GM19463 (cell line): ENCODE measurements at regions not wholly inside any gene's neighbourhood (a gene's known extent, or its start where the extent isn't known, plus 50 kb on each side); places are given as distances from the start of the nearest gene placed in this dataset.
A peak's percentile ranks its signal among the peaks of the same experiment; 100 is the strongest.

ENCODE experiments used
- ATAC-seq: cut with Tn5 transposase; IDR thresholded peaks from one replicate; pipeline ENCODE4 v1.9.1; 2021; ENCODE audit warnings: mild to moderate bottlenecking, moderate library complexity; ENCODE audit not compliant: unreplicated experiment

GRCh38 chr5:124920909-124921666, 174.6 kb upstream of the ZNF608 start:
- peak; percentile 83 for ATAC-seq

DNA sequence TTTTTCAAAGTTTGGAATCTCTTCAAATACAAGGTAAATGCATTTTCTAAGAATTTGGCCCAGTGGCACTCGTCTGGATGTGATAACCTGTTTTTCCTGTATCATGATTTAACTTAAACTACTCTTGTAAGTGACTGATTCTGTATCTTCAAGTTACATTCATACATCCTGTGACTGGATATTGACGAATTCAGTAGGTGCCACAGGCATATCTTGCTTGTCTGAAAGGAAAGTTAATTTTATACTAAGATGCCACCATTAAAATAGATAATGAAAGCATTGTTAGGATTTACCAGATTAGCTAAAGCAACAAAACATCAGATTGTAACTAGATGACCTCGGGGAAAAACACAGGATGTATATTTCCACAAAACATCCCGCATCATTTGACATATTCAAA, 175.3 kb upstream of the ZNF608 start:
- ATAC-seq: peak; percentile 16

DNA sequence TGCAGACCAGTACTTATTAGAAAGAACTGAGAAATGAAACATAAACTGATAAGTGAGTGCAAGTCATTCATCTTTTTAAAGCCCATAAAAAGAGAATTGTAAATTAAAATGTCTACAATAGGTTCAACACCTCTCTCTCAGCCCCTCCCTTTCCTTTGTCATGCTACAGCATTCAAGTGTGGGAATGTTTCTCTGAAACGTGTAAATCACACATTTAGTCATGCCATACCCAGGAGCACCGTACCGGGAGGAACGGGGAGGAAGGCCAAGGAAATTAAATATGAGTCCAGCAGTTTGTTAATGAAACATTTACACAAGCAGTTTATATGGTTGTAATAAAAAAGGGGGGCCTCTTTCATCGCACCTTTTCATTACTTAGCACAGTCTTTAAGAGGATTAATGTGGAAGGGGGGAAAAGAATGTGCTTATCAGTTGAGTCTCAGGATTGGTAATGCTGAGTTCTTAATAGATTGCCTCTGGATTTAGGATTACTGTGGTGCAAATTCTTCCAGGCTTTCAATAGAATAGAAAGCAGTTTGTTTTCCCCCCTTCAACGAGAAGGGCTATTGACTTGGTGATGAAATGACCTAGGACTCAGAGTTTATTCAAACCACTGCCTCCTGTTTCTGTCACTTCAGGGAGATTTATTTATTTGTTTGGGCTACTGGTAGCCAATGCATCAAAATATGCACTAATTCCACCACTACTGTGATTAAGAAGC, 176.0 kb upstream of the ZNF608 start:
- peak; percentile 13 for ATAC-seq

- no peak for ATAC-seq
These were observed 176.7 kb upstream of the ZNF608 start for GRCh38 chr5:124923131-124923530.

- ATAC-seq: no peak
These were observed 178.3 kb upstream of the ZNF608 start for GRCh38 chr5:124924729-124925128.

- ATAC-seq: no peak
These were observed 181.3 kb upstream of the ZNF608 start for GRCh38 chr5:124927735-124928134.

DNA sequence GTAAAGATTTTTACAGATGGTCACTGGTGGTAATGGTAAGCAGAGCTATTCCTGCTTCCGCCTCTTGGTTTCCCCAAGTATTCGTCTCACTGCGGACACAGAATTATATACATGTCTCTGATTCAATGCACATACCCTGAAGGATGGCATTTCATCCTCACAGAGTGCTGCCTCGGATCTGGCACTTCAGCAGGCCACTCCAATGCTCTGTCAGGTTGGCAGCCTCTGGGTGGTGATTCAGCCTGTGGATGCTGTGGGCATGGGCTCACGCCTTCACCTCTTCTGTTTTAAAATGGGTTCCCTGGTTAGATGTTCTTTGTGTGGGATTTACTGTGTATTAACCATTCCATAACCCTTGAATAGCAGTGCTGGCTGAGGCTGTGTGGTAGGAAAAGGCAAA, 182.6 kb upstream of the ZNF608 start:
- no peak for ATAC-seq

DNA sequence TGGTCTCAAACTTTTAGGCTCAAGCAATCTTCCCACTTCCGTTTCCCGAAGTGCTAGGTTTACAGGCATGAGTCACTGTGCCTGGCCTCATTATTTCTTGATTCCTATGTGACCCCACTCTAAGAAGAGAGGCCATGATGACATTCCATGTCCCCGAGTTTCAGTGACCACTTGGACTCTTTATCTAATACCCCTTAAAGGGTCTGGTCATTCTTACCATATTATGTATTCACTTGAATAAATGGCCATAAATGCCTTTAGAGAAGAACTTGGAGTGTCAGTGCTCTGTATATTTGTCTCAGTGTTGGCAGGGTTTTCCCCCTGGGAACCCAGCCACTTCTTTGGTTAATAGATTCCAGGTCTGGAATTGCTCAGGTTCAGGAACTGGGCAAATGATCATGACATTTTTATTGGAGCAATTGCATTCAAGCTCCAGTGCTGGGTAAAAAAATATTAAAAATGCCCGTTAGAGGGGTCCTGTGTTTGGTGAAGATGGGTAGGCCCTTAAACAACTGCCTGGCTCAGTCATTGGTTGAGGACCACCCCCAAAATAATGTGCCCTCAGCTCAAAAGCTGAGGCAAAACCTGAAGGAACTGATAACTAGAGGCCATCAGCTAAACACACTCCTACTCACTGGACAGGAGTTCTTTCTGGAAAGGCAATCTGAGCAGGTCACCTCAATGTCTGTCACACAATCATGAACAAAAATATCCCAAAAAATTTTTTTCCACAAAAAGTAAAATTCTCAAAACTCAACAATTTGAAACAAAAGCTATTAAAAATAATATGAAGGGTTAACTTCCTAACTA, 186.6 kb upstream of the ZNF608 start:
- ATAC-seq: no peak

DNA sequence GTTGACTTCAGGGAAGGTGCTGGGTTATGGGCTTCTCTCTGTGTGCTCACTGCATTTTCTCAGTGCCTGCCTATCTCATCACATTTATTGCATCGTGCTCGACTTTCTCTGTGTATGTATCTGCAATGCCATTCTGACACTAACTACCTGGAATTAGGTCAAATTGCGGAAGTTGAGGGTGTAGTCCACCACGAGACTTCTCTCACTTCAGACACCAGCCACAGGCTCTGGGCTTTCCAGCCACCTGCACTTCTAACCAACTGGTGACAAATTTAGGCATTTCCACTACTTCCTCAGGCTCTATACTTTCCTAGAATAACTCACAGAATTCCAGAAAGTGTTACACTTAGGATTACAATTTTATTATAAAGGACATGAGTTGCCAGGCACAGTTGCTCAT, 188.6 kb upstream of the ZNF608 start:
- ATAC-seq: peak; percentile 39

- peak; percentile 33 for ATAC-seq
These were observed 190.1 kb upstream of the ZNF608 start for GRCh38 chr5:124936626-124936933.

DNA sequence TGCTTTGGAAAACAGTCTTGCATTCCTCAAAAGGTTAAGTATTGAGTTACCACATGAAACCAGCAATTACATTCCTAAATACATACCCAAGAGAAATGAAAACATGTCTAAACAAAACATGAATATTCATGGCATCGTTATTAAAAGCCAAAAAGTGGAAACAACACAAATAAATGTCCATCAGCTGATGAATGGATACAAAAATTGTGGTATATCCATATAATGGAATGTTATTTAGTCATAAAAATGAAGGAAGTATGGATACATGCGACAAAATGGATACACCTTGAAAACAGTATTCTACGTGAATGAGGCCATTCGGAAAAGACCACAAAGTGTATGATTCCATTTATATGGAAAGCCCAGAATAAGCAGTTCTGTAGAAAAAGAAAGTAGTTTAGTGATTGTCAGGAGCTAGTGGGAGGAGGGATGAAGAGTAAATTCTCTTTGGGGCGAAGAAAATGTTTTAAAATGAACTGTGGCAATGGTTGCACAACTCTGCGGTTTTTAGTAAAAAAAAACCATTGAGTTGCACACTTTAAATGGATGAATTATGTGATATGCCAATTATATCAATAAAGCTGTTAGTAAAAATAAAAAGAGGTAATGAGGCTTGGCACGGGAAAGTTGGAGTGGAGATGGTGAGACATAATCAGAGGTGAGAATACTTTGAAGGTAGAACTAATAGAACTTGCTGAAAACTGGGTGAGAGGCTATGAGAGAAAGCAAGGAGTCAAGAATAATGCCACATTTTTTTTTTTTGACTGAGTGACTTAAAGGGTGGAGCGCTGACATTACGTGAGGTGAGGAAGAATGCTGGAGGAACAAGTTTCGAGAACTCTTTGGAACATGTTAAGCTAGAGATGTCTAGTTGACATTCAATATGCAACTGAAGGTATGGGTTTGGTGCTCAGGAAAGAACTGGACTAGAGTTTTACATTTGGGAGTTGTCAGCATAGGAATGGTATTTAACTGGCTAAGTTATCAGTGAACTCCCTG, 194.9 kb upstream of the ZNF608 start:
- no peak for ATAC-seq

DNA sequence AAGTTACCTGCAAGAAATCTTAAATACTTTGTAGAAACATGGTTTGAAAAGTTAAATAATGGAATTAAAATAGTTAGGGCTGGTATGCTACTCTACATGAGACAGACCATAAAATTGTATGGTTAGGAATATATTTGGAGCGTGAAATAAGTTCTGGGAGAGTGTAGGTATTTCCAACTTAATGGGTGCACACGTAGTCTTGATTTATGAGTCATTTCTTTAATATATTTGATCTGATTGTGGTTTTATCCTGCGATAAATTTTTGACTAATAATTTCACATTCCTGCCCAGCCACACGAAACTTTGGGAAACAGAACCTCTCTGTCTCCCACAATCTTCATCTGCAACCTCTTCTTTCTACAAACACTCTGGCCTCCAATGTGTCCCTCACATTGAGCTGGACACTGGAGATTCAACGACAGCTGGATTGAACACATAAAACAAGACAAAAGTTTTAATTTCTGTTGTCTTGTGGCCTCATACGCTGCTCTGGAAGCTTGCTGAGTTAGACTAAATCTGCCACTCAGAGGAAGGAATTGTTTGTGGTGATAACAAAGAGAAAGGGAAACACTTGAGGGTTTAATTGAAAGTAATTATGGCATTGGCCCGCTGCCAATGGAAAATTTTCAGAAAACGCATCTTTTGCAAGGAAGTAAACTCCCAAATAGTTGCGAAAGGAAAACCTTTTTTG, 201.8 kb upstream of the ZNF608 start:
- no peak for ATAC-seq

GRCh38 chr5:124948754-124949275, 202.4 kb upstream of the ZNF608 start:
- ATAC-seq: no peak

DNA sequence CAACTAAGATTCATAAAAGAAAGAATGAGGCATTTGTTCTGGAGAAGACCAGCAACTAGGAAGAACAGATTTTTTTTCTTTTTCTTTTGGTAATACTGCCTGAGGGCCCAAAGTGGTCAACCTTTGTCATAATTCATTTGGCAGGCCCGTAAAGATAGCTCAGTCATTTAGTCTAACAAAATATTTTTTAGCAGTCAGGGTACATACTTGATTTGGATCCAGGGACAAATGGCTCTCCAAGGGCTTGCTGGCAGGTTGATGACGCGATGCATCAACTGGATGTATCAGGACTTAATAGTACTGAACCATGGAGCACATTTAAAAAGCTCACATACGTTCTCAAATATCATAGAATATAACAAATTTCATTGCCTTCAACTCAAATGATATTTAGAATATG, 203.4 kb upstream of the ZNF608 start:
- no peak for ATAC-seq

- ATAC-seq: no peak
These were observed 204.7 kb upstream of the ZNF608 start for GRCh38 chr5:124951105-124951504.

GRCh38 chr5:124951661-124952060, 205.2 kb upstream of the ZNF608 start:
- ATAC-seq: peak; percentile 42

GRCh38 chr5:124952079-124952478, 205.6 kb upstream of the ZNF608 start:
- ATAC-seq: peak; percentile 92

DNA sequence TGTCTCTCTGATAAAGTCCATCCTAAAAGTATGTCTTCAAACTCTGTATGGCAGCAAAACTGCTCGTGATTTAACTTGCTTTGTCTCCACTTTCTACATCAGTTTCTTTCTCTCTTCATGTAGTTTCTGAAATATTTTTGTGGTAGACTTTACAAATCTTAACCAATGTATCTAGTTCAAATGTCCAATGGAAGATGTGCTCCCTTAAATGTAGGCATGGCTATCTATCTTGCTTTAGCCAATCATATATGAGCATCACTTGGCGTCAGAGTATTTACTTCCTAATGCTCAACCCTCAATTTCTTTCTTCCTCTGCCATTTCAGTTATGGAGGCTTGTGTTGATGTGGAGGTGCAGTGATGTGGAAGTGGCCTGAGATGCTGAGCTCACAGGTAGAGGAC, 206.1 kb upstream of the ZNF608 start:
- ATAC-seq: peak; percentile 42

GRCh38 chr5:124954784-124955183, 208.3 kb upstream of the ZNF608 start:
- no peak for ATAC-seq
